H9 (cell line): ENCODE measurements at regions not wholly inside any gene's neighbourhood (a gene's known extent, or its start where the extent isn't known, plus 50 kb on each side); places are given as distances from the start of the nearest gene placed in this dataset.

ENCODE experiments used
- DNase-seq: peaks from one replicate; pipeline ENCODE4 v3.0.0-alpha.2; 2017
- H2AFZ ChIP-seq: one replicate; pipeline ENCODE4 v1.6.1; 2013; ENCODE audit warnings: mild to moderate bottlenecking, low read length, control low read depth, moderate library complexity
- H2AK5ac ChIP-seq: 2 replicates; pipeline ENCODE4 v1.6.1; 2013; ENCODE audit warnings: low read length, control low read depth, mixed read lengths; ENCODE audit not compliant: insufficient read length
- H2BK120ac ChIP-seq: one replicate; pipeline ENCODE4 v1.6.1; 2013; ENCODE audit warnings: low read depth, mild to moderate bottlenecking, low read length, control low read depth, inconsistent platforms; ENCODE audit not compliant: poor library complexity, severe bottlenecking
- H2BK12ac ChIP-seq: 2 replicates; pipeline ENCODE4 v1.6.1; 2013; ENCODE audit warnings: low read length, control low read depth, mixed read lengths, low read depth; ENCODE audit not compliant: insufficient read length
- H2BK15ac ChIP-seq: 2 replicates; pipeline ENCODE4 v1.6.1; 2013; ENCODE audit warnings: low read depth, low read length, control low read depth
- H2BK20ac ChIP-seq: one replicate; pipeline ENCODE4 v1.6.1; 2013; ENCODE audit warnings: low read depth, mild to moderate bottlenecking, low read length, control low read depth, inconsistent platforms; ENCODE audit not compliant: poor library complexity, severe bottlenecking
- H2BK5ac ChIP-seq: 2 replicates; pipeline ENCODE4 v1.6.1; 2013; ENCODE audit warnings: low read length, control low read depth, mixed read lengths; ENCODE audit not compliant: insufficient read length
- H3K14ac ChIP-seq: 2 replicates; pipeline ENCODE4 v1.6.1; 2013; ENCODE audit warnings: low read length, control low read depth; ENCODE audit not compliant: insufficient read depth
- H3K18ac ChIP-seq: 2 replicates; pipeline ENCODE4 v1.6.1; 2013; ENCODE audit warnings: low read depth, mild to moderate bottlenecking, mixed read lengths, low read length, control low read depth; ENCODE audit not compliant: insufficient read length
- H3K23ac ChIP-seq: 2 replicates; pipeline ENCODE4 v1.6.1; 2013; ENCODE audit warnings: low read length, control low read depth, mixed read lengths, low read depth; ENCODE audit not compliant: insufficient read length
- H3K23me2 ChIP-seq: 2 replicates; pipeline ENCODE4 v1.6.1; 2013; ENCODE audit warnings: low read depth, mild to moderate bottlenecking, mixed read lengths, low read length, control low read depth; ENCODE audit not compliant: insufficient read length, poor library complexity, severe bottlenecking
- H3K27ac ChIP-seq: 2 replicates; pipeline ENCODE4 v1.5.1; 2013; ENCODE audit warnings: low read length, control low read depth, mixed read lengths, low read depth; ENCODE audit not compliant: insufficient read length
- H3K27me3 ChIP-seq: 2 replicates; pipeline ENCODE4 v1.6.1; 2013; ENCODE audit warnings: low read length, control low read depth, inconsistent platforms; ENCODE audit not compliant: insufficient read depth
- H3K4ac ChIP-seq: 2 replicates; pipeline ENCODE4 v1.6.1; 2013; ENCODE audit warnings: low read depth, mild to moderate bottlenecking, control low read depth, inconsistent platforms, low read length, moderate library complexity
- H3K4me1 ChIP-seq: 2 replicates; pipeline ENCODE4 v1.6.1; 2013; ENCODE audit warnings: low read length, control low read depth, inconsistent platforms; ENCODE audit not compliant: insufficient read depth
- H3K4me2 ChIP-seq: 2 replicates; pipeline ENCODE4 v1.6.1; 2013; ENCODE audit warnings: low read length, control low read depth, mixed read lengths; ENCODE audit not compliant: insufficient read length, insufficient read depth
- H3K56ac ChIP-seq: 2 replicates; pipeline ENCODE4 v1.6.1; 2013; ENCODE audit warnings: low read depth, mild to moderate bottlenecking, mixed read lengths, low read length, control low read depth; ENCODE audit not compliant: insufficient read length
- H3K79me1 ChIP-seq: 2 replicates; pipeline ENCODE4 v1.6.1; 2013; ENCODE audit warnings: low read depth, mild to moderate bottlenecking, moderate library complexity, low read length, control low read depth, inconsistent platforms; ENCODE audit not compliant: insufficient read depth, poor library complexity, severe bottlenecking
- H3K79me2 ChIP-seq: 2 replicates; pipeline ENCODE4 v1.6.1; 2013; ENCODE audit warnings: low read length, control low read depth, inconsistent platforms; ENCODE audit not compliant: insufficient read depth
- H3K9ac ChIP-seq: 2 replicates; pipeline ENCODE4 v1.6.1; 2013; ENCODE audit warnings: low read length, control low read depth, mixed read lengths; ENCODE audit not compliant: insufficient read length; ENCODE audit errors: extremely low read depth
- H3K9me3 ChIP-seq: one replicate; pipeline ENCODE4 v1.6.1; 2013; ENCODE audit warnings: low read depth, low read length, inconsistent platforms; ENCODE audit not compliant: control insufficient read depth
- H3T11ph ChIP-seq: one replicate; pipeline ENCODE4 v1.6.1; 2013; ENCODE audit warnings: mild to moderate bottlenecking, low read length, control low read depth, inconsistent platforms
- H4K20me1 ChIP-seq: one replicate; pipeline ENCODE4 v1.6.1; 2013; ENCODE audit not compliant: control insufficient read depth, insufficient read length, insufficient read depth
- H4K5ac ChIP-seq: 2 replicates; pipeline ENCODE4 v1.6.1; 2013; ENCODE audit warnings: low read depth, mild to moderate bottlenecking, mixed read lengths, low read length, control low read depth; ENCODE audit not compliant: insufficient read length
- H4K8ac ChIP-seq: replicated peaks from 2 replicates; pipeline ENCODE4 v1.6.1; 2013; ENCODE audit warnings: low read length, control low read depth, mixed read lengths, low read depth; ENCODE audit not compliant: insufficient read length
- H4K91ac ChIP-seq: 2 replicates; pipeline ENCODE4 v1.6.1; 2013; ENCODE audit warnings: low read depth, mild to moderate bottlenecking, moderate library complexity, mixed read lengths, low read length, control low read depth; ENCODE audit not compliant: insufficient read length
- H3K27ac Mint-ChIP-seq, 3 experiments: 2 replicates in 2 of 3; 3 replicates in 1 of 3; pipeline ENCODE4 v1.8.0; 2020 to 2021; ENCODE audit warnings: mixed read lengths in 3 of 3, mild to moderate bottlenecking in 1 of 3, moderate library complexity in 1 of 3
- H3K27me3 Mint-ChIP-seq: 2 replicates; pipeline ENCODE4 v1.8.0; 2021; ENCODE audit warnings: low read depth, mild to moderate bottlenecking, moderate library complexity, mixed read lengths
- H3K36me3 Mint-ChIP-seq, 3 experiments: 2 replicates in 2 of 3; 3 replicates in 1 of 3; pipeline ENCODE4 v1.8.0; 2020 to 2021; ENCODE audit warnings: low read depth in 3 of 3, mixed read lengths in 3 of 3; ENCODE audit not compliant: insufficient read depth in 1 of 3
- H3K4me1 Mint-ChIP-seq, 2 experiments: 2 replicates each; pipeline ENCODE4 v1.8.0; 2020; ENCODE audit warnings: mixed read lengths in 2 of 2
- H3K4me3 Mint-ChIP-seq, 2 experiments: 2 replicates in 1 of 2; 3 replicates in 1 of 2; pipeline ENCODE4 v1.8.0; 2020 to 2021; ENCODE audit warnings: mild to moderate bottlenecking in 2 of 2, mixed read lengths in 2 of 2, moderate library complexity in 1 of 2
- H3K9me3 Mint-ChIP-seq, 2 experiments: 2 replicates in 1 of 2; 3 replicates in 1 of 2; pipeline ENCODE4 v1.8.0; 2020; ENCODE audit warnings: mild to moderate bottlenecking in 2 of 2, mixed read lengths in 2 of 2, moderate library complexity in 1 of 2
- CTCF ChIP-seq: fragments of 200-600 bp; sonication (generic); conservative IDR thresholded peaks from 3 replicates; pipeline ENCODE4 v1.8.0; 2021; ENCODE audit warnings: antibody characterized with exemption, mild to moderate bottlenecking
- WGBS: extraction: QIAGEN DNeasy Blood & Tissue Kit; methylation state at CpG from one replicate; pipeline ENCODE4 v1.1.7; 2013; ENCODE audit warnings: missing lambda C conversion rate, low lambda C conversion rate, mixed read lengths; ENCODE audit not compliant: insufficient read length; ENCODE audit errors: extremely low coverage; 5-methylcytosine and 5-hydroxymethylcytosine counted together

GRCh38 chr21:41613533-41613909 is 105.6 kb upstream of the TMPRSS2 start:
- Histone ChIP-seq H3K79me2 (no peaks in the 10 kb centered on the region), H2BK120ac (no peak overlapping the region), H3K4me1 (no peaks in the 10 kb centered on the region), H2BK20ac (no peak overlapping the region), H3K4ac (no peak overlapping the region), H2BK12ac (no peak overlapping the region), H3K4me2 (no peak overlapping the region), H3K9me3 (no peaks in the 10 kb centered on the region), H2AK5ac (no peak overlapping the region), H4K5ac (no peak overlapping the region), H3K9ac (no peak overlapping the region), H3K56ac (no peak overlapping the region), H3K23ac (no peak overlapping the region), H3K79me1 (no peaks in the 10 kb centered on the region), H4K91ac (no peak overlapping the region), H3K23me2 (no peaks in the 10 kb centered on the region), H2BK5ac (no peak overlapping the region), H2AFZ (no peak overlapping the region), H3K27ac (no peak overlapping the region), H4K8ac (no peak overlapping the region), H3K18ac (no peak overlapping the region), H3K27me3 (no peaks in the 10 kb centered on the region), H4K20me1 (no peaks in the 10 kb centered on the region), H3T11ph (no peak overlapping the region), H3K14ac (no peak overlapping the region), H2BK15ac (no peak overlapping the region)
- no peak for DNase-seq
- WGBS: no CpG with 5 or more reads among the region's 19 CpGs
- peaks cover 14 to 21% of the 10 kb centered on the region in 2 experiments for H3K4me1 Mint-ChIP-seq
- H3K27ac Mint-ChIP-seq: peak overlapping the region in 1 of 3 experiments; percentile 78; a peak in 2 of 7 replicates
- no peaks in the 10 kb centered on the region for H3K36me3 Mint-ChIP-seq
- H3K4me3 Mint-ChIP-seq: no peak overlapping the region
- no peaks in the 10 kb centered on the region; a peak in 1 of 5 replicates for H3K9me3 Mint-ChIP-seq
- peaks cover 1% of the 10 kb centered on the region for H3K27me3 Mint-ChIP-seq
- TF ChIP-seq CTCF: no peak
